ENCODE measurements at regions not wholly inside any gene's neighbourhood (a gene's known extent, or its start where the extent isn't known, plus 50 kb on each side); places are given as distances from the start of the nearest gene placed in this dataset.

DNA sequence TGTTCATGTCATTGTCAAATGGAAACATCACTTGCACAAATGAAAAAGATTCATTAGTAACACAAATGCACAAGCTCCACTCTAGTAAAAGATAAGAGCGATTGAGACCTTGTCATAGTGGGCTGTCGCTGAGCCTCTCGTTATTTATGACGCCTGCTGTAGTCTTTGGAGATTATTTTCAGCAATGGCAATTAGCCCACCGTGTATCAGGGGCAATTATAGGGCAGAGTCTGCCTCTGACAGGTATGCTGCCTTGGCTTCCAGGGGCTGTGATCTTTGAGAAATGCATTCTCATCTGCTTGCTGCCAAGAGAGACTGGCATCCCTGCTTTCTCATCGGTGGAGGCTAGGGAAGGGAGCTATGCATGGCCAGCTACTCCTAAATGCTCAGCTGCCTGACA is 426.8 kb upstream of the CLINT1 start:
- Histone ChIP-seq H3K27me3 (ENCODE audit: low read depth, low read length) (no peaks in the 10 kb centered on the region), H3K9me3 (ENCODE audit: control insufficient read depth in 1 of 2, low read length in 2 of 2) (no peaks in the 10 kb centered on the region), H3K36me3 (ENCODE audit: control insufficient read depth in 1 of 2, insufficient read depth in 2 of 2, low read length in 2 of 2) (no peaks in the 10 kb centered on the region), H3K4me1 (ENCODE audit: control insufficient read depth in 1 of 2, insufficient read depth in 2 of 2, low read length in 2 of 2) (peaks cover 0 to 5% of the 10 kb centered on the region in 2 donors), H3K27ac (ENCODE audit: low read length) (no peak overlapping the region), H3K4me3 (ENCODE audit: low read depth in 1 of 2, low read length in 2 of 2) (no peak overlapping the region)

DNA sequence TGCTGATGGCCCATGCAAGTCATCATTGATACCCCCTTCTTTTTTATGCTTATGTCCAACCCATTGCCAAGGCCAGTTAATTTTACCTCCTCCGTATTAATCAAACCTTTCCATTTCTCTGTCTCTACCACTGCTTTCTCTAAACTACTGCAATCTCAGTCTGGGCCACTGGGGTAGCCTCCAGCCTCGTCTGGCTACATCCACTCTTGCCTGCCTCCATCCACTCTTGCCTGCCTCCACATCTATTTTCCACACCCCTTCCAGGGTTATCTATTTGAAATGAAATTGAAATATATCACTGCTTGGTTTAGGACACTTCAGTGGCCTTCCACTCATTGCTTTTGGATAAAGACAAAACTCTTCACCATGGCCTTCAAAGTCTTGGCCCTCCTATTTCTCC is 425.3 kb upstream of the CLINT1 start:
- H3K27ac ChIP-seq (ENCODE audit: low read length): no peak overlapping the region
- H3K27me3 ChIP-seq (ENCODE audit: low read depth, low read length): no peaks in the 10 kb centered on the region
- H3K9me3 ChIP-seq (ENCODE audit: control insufficient read depth in 1 of 2, low read length in 2 of 2): no peaks in the 10 kb centered on the region
- no peak overlapping the region for H3K4me3 ChIP-seq (ENCODE audit: low read depth in 1 of 2, low read length in 2 of 2)
- H3K36me3 ChIP-seq (ENCODE audit: control insufficient read depth in 1 of 2, insufficient read depth in 2 of 2, low read length in 2 of 2): no peaks in the 10 kb centered on the region
- peaks cover 0 to 5% of the 10 kb centered on the region in 2 donors for H3K4me1 ChIP-seq (ENCODE audit: control insufficient read depth in 1 of 2, insufficient read depth in 2 of 2, low read length in 2 of 2)

GRCh38 chr5:158283397-158283796 is 424.5 kb upstream of the CLINT1 start:
- H3K4me1 ChIP-seq (ENCODE audit: control insufficient read depth in 1 of 2, insufficient read depth in 2 of 2, low read length in 2 of 2): peaks cover 0 to 5% of the 10 kb centered on the region in 2 donors
- no peaks in the 10 kb centered on the region for H3K36me3 ChIP-seq (ENCODE audit: control insufficient read depth in 1 of 2, insufficient read depth in 2 of 2, low read length in 2 of 2)
- no peak overlapping the region for H3K27ac ChIP-seq (ENCODE audit: low read length)
- H3K9me3 ChIP-seq (ENCODE audit: control insufficient read depth in 1 of 2, low read length in 2 of 2): no peaks in the 10 kb centered on the region
- no peak overlapping the region for H3K4me3 ChIP-seq (ENCODE audit: low read depth in 1 of 2, low read length in 2 of 2)
- no peaks in the 10 kb centered on the region for H3K27me3 ChIP-seq (ENCODE audit: low read depth, low read length)

DNA sequence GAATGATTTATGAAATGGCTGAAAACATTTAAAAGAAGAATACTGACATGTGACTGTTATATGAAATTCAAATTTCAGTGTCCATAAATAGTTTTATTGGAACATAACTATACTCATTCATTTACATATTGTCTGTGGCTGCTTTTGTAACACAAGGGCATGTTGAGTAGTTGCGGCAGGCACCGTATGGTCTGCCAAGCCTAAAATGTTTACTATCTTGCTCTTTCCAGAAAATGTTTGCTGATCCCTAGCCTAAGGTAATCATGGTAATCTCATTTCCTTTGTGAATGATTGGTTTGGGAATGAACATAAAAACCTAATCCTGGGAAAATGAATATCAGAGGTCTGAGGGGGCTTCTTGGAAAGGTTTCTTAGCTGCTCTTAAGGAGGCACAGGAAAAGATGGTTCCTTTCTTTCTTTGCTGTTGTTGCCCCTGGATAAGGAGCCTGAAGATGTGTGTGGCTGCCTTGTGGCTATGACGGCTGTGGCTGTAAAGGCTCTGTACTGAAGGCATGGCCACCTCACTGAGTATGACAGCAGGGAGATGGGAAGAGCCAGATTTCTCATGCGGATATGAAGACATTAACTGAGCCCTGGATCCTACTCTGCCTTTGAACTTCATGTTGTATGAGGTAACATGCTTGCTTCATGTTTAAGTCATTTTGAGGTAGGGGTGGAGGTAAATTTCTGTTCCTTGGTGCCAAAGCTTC is 419.4 kb upstream of the CLINT1 start:
- H3K4me3 ChIP-seq (ENCODE audit: low read depth in 1 of 2, low read length in 2 of 2): no peak overlapping the region
- no peak overlapping the region for H3K27ac ChIP-seq (ENCODE audit: low read length)
- no peaks in the 10 kb centered on the region for H3K9me3 ChIP-seq (ENCODE audit: control insufficient read depth in 1 of 2, low read length in 2 of 2)
- no peaks in the 10 kb centered on the region for H3K27me3 ChIP-seq (ENCODE audit: low read depth, low read length)
- no peaks in the 10 kb centered on the region for H3K4me1 ChIP-seq (ENCODE audit: control insufficient read depth in 1 of 2, insufficient read depth in 2 of 2, low read length in 2 of 2)
- no peaks in the 10 kb centered on the region for H3K36me3 ChIP-seq (ENCODE audit: control insufficient read depth in 1 of 2, insufficient read depth in 2 of 2, low read length in 2 of 2)

DNA sequence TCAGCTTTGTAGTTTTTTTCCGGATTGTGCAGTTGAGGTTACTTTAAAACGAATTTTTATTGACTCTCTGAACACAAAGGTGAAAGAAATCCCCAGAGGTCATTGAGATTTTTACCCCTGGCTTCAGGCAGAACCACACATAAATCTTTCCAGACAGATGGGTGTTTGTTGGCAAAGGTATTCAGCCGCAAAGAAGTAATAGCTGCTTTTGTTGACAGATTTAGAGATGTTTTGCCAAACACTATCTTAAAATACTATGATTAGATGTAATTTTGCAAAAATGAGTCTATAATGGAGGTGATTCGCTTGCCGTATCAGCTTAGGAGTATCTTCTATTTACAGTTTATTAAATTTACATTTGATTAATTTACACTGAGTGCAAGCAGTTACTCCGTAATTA is 418.3 kb upstream of the CLINT1 start:
- H3K27me3 ChIP-seq (ENCODE audit: low read depth, low read length): no peaks in the 10 kb centered on the region
- no peak overlapping the region for H3K4me3 ChIP-seq (ENCODE audit: low read depth in 1 of 2, low read length in 2 of 2)
- H3K4me1 ChIP-seq (ENCODE audit: control insufficient read depth in 1 of 2, insufficient read depth in 2 of 2, low read length in 2 of 2): no peaks in the 10 kb centered on the region
- H3K9me3 ChIP-seq (ENCODE audit: control insufficient read depth in 1 of 2, low read length in 2 of 2): no peaks in the 10 kb centered on the region
- H3K27ac ChIP-seq (ENCODE audit: low read length): no peak overlapping the region
- no peaks in the 10 kb centered on the region for H3K36me3 ChIP-seq (ENCODE audit: control insufficient read depth in 1 of 2, insufficient read depth in 2 of 2, low read length in 2 of 2)

GRCh38 chr5:158276692-158277091 is 417.7 kb upstream of the CLINT1 start:
- H3K4me3 ChIP-seq (ENCODE audit: low read depth in 1 of 2, low read length in 2 of 2): no peak overlapping the region

DNA sequence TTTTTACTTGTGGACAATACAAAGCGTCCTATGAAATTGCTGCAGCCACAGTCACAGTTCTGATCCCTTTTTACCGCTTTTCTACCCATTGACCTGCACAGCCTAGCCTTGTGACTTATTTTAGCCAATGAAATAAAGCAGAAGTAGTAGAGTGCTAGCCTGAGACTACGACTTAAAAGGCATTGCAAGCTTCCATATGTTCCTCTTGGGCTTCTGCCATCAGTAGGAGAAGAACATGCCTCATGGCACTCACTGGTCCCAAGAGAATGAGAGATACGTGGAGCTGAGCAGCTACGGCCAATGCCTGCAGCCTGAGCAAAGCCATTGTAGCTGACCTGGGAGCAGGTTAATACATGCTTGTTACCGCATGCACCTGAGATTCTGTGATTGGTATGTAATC is 416.6 kb upstream of the CLINT1 start:
- Histone ChIP-seq H3K27ac (ENCODE audit: low read length) (no peak overlapping the region), H3K9me3 (ENCODE audit: control insufficient read depth in 1 of 2, low read length in 2 of 2) (no peaks in the 10 kb centered on the region), H3K4me3 (ENCODE audit: low read depth in 1 of 2, low read length in 2 of 2) (no peak overlapping the region), H3K36me3 (ENCODE audit: control insufficient read depth in 1 of 2, insufficient read depth in 2 of 2, low read length in 2 of 2) (no peaks in the 10 kb centered on the region), H3K4me1 (ENCODE audit: control insufficient read depth in 1 of 2, insufficient read depth in 2 of 2, low read length in 2 of 2) (no peaks in the 10 kb centered on the region), H3K27me3 (ENCODE audit: low read depth, low read length) (no peaks in the 10 kb centered on the region)

More at GRCh38 chr5:158276692-158277091, 417.7 kb upstream of the CLINT1 start:
- Histone ChIP-seq H3K9me3 (ENCODE audit: control insufficient read depth in 1 of 2, low read length in 2 of 2) (no peaks in the 10 kb centered on the region), H3K27ac (ENCODE audit: low read length) (no peak overlapping the region), H3K36me3 (ENCODE audit: control insufficient read depth in 1 of 2, insufficient read depth in 2 of 2, low read length in 2 of 2) (no peaks in the 10 kb centered on the region), H3K4me1 (ENCODE audit: control insufficient read depth in 1 of 2, insufficient read depth in 2 of 2, low read length in 2 of 2) (no peaks in the 10 kb centered on the region), H3K27me3 (ENCODE audit: low read depth, low read length) (no peaks in the 10 kb centered on the region)

- Histone ChIP-seq H3K4me1 (ENCODE audit: control insufficient read depth in 1 of 2, insufficient read depth in 2 of 2, low read length in 2 of 2) (no peaks in the 10 kb centered on the region), H3K9me3 (ENCODE audit: control insufficient read depth in 1 of 2, low read length in 2 of 2) (no peaks in the 10 kb centered on the region), H3K4me3 (ENCODE audit: low read depth in 1 of 2, low read length in 2 of 2) (no peak overlapping the region), H3K36me3 (ENCODE audit: control insufficient read depth in 1 of 2, insufficient read depth in 2 of 2, low read length in 2 of 2) (no peaks in the 10 kb centered on the region), H3K27me3 (ENCODE audit: low read depth, low read length) (no peaks in the 10 kb centered on the region), H3K27ac (ENCODE audit: low read length) (no peak overlapping the region)
These were observed 414.1 kb upstream of the CLINT1 start for GRCh38 chr5:158273035-158273434.

GRCh38 chr5:158272409-158272808 is 413.5 kb upstream of the CLINT1 start:
- no peak overlapping the region for H3K27ac ChIP-seq (ENCODE audit: low read length)
- no peaks in the 10 kb centered on the region for H3K27me3 ChIP-seq (ENCODE audit: low read depth, low read length)
- H3K9me3 ChIP-seq (ENCODE audit: control insufficient read depth in 1 of 2, low read length in 2 of 2): no peaks in the 10 kb centered on the region
- H3K4me1 ChIP-seq (ENCODE audit: control insufficient read depth in 1 of 2, insufficient read depth in 2 of 2, low read length in 2 of 2): no peaks in the 10 kb centered on the region
- no peaks in the 10 kb centered on the region for H3K36me3 ChIP-seq (ENCODE audit: control insufficient read depth in 1 of 2, insufficient read depth in 2 of 2, low read length in 2 of 2)
- H3K4me3 ChIP-seq (ENCODE audit: low read depth in 1 of 2, low read length in 2 of 2): no peak overlapping the region

- Histone ChIP-seq H3K4me3 (ENCODE audit: low read depth in 1 of 2, low read length in 2 of 2) (no peak overlapping the region), H3K9me3 (ENCODE audit: control insufficient read depth in 1 of 2, low read length in 2 of 2) (no peaks in the 10 kb centered on the region), H3K27me3 (ENCODE audit: low read depth, low read length) (no peaks in the 10 kb centered on the region), H3K4me1 (ENCODE audit: control insufficient read depth in 1 of 2, insufficient read depth in 2 of 2, low read length in 2 of 2) (no peaks in the 10 kb centered on the region), H3K36me3 (ENCODE audit: control insufficient read depth in 1 of 2, insufficient read depth in 2 of 2, low read length in 2 of 2) (no peaks in the 10 kb centered on the region), H3K27ac (ENCODE audit: low read length) (no peak overlapping the region)
These were observed 412.1 kb upstream of the CLINT1 start for GRCh38 chr5:158270996-158271554.

DNA sequence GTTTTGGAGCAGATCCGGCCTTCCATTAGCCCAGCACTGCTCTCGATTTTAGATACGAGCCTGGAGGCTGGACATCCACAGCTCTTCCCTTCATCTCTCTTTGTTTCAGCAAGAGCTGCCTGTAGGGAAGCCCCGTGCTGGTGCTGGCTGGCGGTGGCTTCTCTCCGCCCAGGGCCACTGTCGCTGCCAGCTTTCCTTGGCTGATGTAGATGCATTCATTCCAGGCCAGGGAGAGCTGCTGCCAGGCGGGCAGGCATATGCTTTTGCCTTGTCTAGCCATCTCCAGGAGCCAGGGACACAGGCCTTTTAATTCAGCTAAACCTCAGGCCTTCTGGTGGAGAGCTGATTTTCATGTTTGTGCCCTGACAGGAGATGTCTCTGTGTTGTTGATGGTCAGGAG is 409.3 kb upstream of the CLINT1 start:
- Histone ChIP-seq H3K4me1 (ENCODE audit: control insufficient read depth in 1 of 2, insufficient read depth in 2 of 2, low read length in 2 of 2) (no peaks in the 10 kb centered on the region), H3K27ac (ENCODE audit: low read length) (no peak overlapping the region), H3K9me3 (ENCODE audit: control insufficient read depth in 1 of 2, low read length in 2 of 2) (no peaks in the 10 kb centered on the region), H3K27me3 (ENCODE audit: low read depth, low read length) (no peaks in the 10 kb centered on the region), H3K4me3 (ENCODE audit: low read depth in 1 of 2, low read length in 2 of 2) (no peak overlapping the region), H3K36me3 (ENCODE audit: control insufficient read depth in 1 of 2, insufficient read depth in 2 of 2, low read length in 2 of 2) (no peaks in the 10 kb centered on the region)

DNA sequence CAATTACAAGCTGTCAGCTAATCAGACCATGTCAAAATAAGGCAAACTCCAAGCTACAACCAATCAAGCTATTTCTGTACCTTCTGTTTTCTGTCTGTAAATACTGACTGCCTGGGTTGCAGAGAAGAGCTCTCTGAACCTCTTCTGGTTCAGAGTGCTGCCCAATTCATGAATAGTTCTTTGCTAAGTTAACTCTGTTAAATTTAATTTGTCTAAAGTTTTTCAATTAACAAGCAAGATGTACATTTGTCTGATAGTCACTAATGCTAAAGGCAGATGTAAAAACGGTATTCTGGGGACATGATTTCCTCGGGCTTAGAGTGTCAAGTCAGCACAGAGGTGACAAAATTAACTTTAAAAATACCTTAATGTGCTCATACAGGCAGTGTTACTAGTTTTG is 408.3 kb upstream of the CLINT1 start:
- no peak overlapping the region for H3K4me3 ChIP-seq (ENCODE audit: low read depth in 1 of 2, low read length in 2 of 2)
- H3K27ac ChIP-seq (ENCODE audit: low read length): no peak overlapping the region
- H3K4me1 ChIP-seq (ENCODE audit: control insufficient read depth in 1 of 2, insufficient read depth in 2 of 2, low read length in 2 of 2): no peaks in the 10 kb centered on the region
- H3K27me3 ChIP-seq (ENCODE audit: low read depth, low read length): no peaks in the 10 kb centered on the region
- no peaks in the 10 kb centered on the region for H3K9me3 ChIP-seq (ENCODE audit: control insufficient read depth in 1 of 2, low read length in 2 of 2)
- H3K36me3 ChIP-seq (ENCODE audit: control insufficient read depth in 1 of 2, insufficient read depth in 2 of 2, low read length in 2 of 2): no peaks in the 10 kb centered on the region
